Esophagus squamous epithelium (tissue), 5 donors: ENCODE measurements at regions not wholly inside any gene's neighbourhood (a gene's known extent, or its start where the extent isn't known, plus 50 kb on each side); places are given as distances from the start of the nearest gene placed in this dataset.

Experiments
- DNase-seq: peaks from one replicate; lab custom pipeline; 2025; lab: John Stamatoyannopoulos, UW
- H3K27ac ChIP-seq, 4 donors: fragments of 200-600 bp; sonication (generic); one replicate each; pipeline ENCODE4 v1.5.1; 2016 to 2019; ENCODE audit warnings: mild to moderate bottlenecking in 1 of 4
- H3K27me3 ChIP-seq, 4 donors: fragments of 200-600 bp; sonication (generic); 1 replicate in 3 of 4; 2 replicates in 1 of 4; pipeline versions ENCODE4 v1.5.1 to v1.6.0; 2017 to 2021; ENCODE audit warnings: antibody characterized with exemption in 1 of 4
- H3K36me3 ChIP-seq, 3 donors: fragments of 200-600 bp; sonication (generic); one replicate each; pipeline ENCODE4 v1.5.1; 2016 to 2019
- H3K4me1 ChIP-seq, 3 donors: fragments of 200-600 bp; sonication (generic); one replicate each; pipeline ENCODE4 v1.5.1; 2017 to 2019
- H3K4me3 ChIP-seq, 4 donors: fragments of 200-600 bp; sonication (generic); 1 replicate in 3 of 4; 2 replicates in 1 of 4; pipeline ENCODE4 v1.5.1; 2016 to 2019; ENCODE audit warnings: mild to moderate bottlenecking in 2 of 4, moderate library complexity in 1 of 4
- H3K9me3 ChIP-seq, 3 donors: fragments of 200-600 bp; sonication (generic); one replicate each; pipeline ENCODE4 v1.5.1; 2016 to 2019
- POLR2A ChIP-seq, 4 donors: fragments of 450-650 bp; IDR thresholded peaks; one replicate each; pipeline ENCODE4 v1.6.1; 2017; ENCODE audit warnings: antibody characterized with exemption in 4 of 4, mild to moderate bottlenecking in 4 of 4, moderate library complexity in 3 of 4
- WGBS, 2 donors: methylation state at CpG; one replicate each; pipeline ENCODE4 v1.1.5; 2018; 5-methylcytosine and 5-hydroxymethylcytosine counted together
- intact Hi-C: fragments of 100-400 bp; cut with DNase I; formaldehyde crosslinking; loops from one replicate; pipeline ENCODE4 v1.15.0; 2022
- TF ChIP-seq, protein P1 (sequence below), 6 experiments: fragments of 450-650 bp in 4 of 6; fragments of 200-600 bp in 2 of 6; sonication (generic) in 2 of 6; IDR thresholded peaks; one replicate each; pipeline ENCODE4 v1.5.1; 2016 to 2019; ENCODE audit warnings: antibody characterized with exemption in 6 of 6, mild to moderate bottlenecking in 4 of 6, moderate library complexity in 4 of 6
- donor health status: DM: yes; HTN: yes; CAD: no.

DNA sequence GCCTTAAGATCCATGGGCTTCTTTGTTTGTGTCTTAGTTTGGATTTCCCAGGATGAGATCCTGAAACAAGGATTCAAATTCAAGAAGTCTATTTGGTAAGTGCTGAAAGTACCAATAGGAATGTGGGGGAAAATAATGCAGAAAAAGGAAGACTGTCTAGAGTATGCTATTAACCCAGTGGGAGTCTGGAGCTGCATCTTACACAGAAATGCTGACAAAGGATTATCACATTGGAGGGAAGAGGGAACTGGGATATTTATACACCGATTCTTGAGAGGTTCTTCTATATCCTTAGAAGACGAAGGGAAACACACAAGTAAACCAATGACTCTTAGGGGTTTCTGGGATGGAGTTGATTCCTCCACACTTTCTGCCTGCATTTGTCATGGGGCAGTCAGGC, 294.8 kb upstream of the FIGN start:
- Histone ChIP-seq H3K4me1 (no peaks in the 10 kb centered on the region), H3K4me3 (no peak overlapping the region), H3K9me3 (no peaks in the 10 kb centered on the region), H3K27ac (no peak overlapping the region), H3K27me3 (no peaks in the 10 kb centered on the region), H3K36me3 (no peaks in the 10 kb centered on the region)
- intact Hi-C loops, result no loop called here
- TF ChIP-seq, protein P1, sequence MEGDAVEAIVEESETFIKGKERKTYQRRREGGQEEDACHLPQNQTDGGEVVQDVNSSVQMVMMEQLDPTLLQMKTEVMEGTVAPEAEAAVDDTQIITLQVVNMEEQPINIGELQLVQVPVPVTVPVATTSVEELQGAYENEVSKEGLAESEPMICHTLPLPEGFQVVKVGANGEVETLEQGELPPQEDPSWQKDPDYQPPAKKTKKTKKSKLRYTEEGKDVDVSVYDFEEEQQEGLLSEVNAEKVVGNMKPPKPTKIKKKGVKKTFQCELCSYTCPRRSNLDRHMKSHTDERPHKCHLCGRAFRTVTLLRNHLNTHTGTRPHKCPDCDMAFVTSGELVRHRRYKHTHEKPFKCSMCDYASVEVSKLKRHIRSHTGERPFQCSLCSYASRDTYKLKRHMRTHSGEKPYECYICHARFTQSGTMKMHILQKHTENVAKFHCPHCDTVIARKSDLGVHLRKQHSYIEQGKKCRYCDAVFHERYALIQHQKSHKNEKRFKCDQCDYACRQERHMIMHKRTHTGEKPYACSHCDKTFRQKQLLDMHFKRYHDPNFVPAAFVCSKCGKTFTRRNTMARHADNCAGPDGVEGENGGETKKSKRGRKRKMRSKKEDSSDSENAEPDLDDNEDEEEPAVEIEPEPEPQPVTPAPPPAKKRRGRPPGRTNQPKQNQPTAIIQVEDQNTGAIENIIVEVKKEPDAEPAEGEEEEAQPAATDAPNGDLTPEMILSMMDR (IDR thresholded peaks at IDR 0.05), result no peak
- TF ChIP-seq POLR2A (IDR thresholded peaks at IDR 0.05), result no peak
- WGBS, 2 donors, result 70 to 75% methylated on average over 2 of the region's 2 CpGs
- no peak for DNase-seq

DNA sequence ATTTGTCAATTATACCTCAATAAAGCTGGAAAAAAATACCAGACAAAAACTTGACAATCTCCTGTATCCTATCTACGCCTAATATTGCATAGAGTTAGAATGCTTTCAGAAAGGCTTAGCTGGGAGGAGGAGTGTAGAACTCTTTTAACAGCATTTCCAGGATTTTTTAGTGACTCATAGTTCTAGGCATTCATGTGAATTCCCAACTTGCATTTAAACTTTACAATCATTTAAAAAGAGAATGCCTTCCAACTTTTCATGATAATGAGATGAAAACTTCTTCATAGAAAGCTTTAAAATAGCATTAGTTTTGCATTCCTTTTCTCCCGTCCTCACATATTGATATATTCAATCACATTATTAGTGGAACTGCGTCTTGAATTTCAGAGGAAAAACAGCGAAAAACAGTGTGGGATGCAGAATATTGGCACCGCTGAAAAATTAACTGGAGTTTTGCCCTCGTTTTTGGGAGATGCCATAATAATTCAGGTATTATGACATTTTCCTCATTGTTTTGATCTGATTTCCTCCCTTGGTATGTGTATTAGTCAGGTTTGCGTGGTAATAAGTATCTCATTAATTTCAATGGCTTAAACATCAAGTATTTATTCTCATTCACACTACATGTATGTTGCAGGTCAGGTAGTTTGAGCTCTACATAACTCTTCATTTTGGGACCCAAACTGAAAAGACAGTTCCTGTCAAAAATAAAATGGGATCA, 293.2 kb upstream of the FIGN start:
- intact Hi-C loops, result no loop called here
- no peak overlapping the region for H3K27ac ChIP-seq
- H3K9me3 ChIP-seq, result no peaks in the 10 kb centered on the region
- no peak for DNase-seq
- H3K27me3 ChIP-seq, result no peaks in the 10 kb centered on the region
- H3K36me3 ChIP-seq, result no peaks in the 10 kb centered on the region
- H3K4me1 ChIP-seq, result no peaks in the 10 kb centered on the region
- 51 to 66% methylated on average over 7 of the region's 7 CpGs for WGBS, 2 donors
- H3K4me3 ChIP-seq, result no peak overlapping the region
- no peak for TF ChIP-seq POLR2A (IDR thresholded peaks at IDR 0.05)
- TF ChIP-seq, protein P1 (IDR thresholded peaks at IDR 0.05), result no peak

DNA sequence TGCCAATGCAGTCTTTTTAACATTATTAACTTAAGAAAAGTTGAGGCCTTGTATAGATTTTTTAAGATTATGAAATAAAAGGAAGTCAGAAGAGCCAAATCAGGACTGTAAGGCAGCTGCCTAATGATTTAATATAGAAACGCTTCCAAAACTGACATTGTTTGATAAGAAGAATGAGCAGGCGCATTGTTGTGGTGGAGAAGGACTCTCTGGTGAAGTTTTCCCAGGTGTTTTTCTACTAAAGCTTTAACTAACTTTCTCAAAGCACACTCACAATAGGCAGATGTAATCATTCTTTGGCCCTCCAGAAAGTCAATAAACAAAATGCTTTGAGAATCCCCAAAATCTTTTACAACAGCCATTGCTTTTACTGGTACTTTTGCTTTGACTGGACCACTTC, 288.6 kb upstream of the FIGN start:
- TF ChIP-seq, protein P1 (IDR thresholded peaks at IDR 0.05), result no peak
- no peak for TF ChIP-seq POLR2A (IDR thresholded peaks at IDR 0.05)
- no peaks in the 10 kb centered on the region for H3K27me3 ChIP-seq
- WGBS, 2 donors, result 81 to 93% methylated on average over 2 of the region's 2 CpGs
- H3K9me3 ChIP-seq, result no peaks in the 10 kb centered on the region
- no peaks in the 10 kb centered on the region for H3K36me3 ChIP-seq
- H3K4me1 ChIP-seq, result no peaks in the 10 kb centered on the region
- intact Hi-C loops, result no loop called here
- no peak for DNase-seq
- no peak overlapping the region for H3K27ac ChIP-seq
- H3K4me3 ChIP-seq, result no peak overlapping the region

DNA sequence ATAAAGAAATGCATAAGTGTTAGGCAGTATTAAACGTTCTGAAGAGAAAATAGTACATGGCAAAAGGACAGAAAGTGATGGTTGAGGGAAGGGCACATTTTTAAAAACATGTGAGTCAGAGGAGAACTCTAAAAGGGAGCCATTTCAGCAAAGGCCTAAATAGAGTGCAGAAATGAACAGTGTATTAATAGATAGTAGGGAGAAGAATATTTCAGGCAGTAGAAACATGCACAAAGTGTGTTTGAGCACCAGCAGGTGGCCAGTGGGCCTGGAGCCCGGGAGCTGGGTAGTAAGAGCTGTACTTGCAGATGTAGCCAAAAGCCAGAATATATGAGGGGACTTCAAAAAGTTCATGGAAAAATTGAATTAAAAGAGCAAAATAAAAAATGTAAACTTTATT, 288.1 kb upstream of the FIGN start:
- WGBS, 2 donors, result 43 to 48% methylated on average over 2 of the region's 2 CpGs
- DNase-seq, result no peak
- Histone ChIP-seq H3K9me3 (no peaks in the 10 kb centered on the region), H3K36me3 (no peaks in the 10 kb centered on the region), H3K4me1 (no peaks in the 10 kb centered on the region), H3K27ac (no peak overlapping the region), H3K4me3 (no peak overlapping the region), H3K27me3 (no peaks in the 10 kb centered on the region)
- TF ChIP-seq, protein P1 (IDR thresholded peaks at IDR 0.05), result no peak
- no peak for TF ChIP-seq POLR2A (IDR thresholded peaks at IDR 0.05)
- intact Hi-C loops, result no loop called here

DNA sequence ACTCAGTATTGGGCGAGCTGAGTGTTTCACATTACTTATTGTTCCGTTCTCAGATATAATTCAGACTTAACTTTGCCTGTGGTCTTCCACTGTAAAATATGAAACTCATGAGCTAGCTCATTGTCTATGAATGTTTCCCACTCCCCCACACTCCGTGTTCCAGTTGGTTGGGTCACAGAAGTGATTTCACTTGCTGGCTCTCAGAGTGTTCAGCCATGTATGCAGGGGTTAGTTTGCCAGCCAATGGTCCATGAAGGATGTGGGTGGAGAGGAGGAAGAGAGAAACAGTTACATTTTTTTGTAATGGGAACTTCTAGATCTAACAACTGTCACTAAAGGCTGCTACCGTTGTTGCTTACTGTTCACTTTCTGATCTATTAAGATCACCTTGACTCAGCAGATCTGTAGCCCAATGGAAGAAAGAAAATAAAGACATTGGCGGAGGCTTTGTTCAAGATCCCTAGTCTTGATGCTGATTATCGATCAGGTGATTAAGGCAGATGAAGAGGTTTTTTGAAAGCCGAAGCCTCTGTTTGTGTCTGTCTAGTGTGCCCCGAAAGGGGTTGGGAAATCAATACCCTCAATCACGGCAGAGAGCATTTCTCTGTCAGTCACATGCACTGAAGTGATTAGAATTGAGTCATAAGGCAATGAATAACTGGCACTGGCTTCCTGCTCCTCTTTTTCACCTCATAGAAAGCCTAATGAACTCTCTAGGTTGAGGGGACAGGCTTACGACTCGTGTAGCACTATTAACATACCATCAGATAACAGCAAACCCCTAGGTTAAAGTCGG, 279.7 kb upstream of the FIGN start:
- intact Hi-C loops, result no loop called here
- no peak for DNase-seq
- no peaks in the 10 kb centered on the region for H3K27me3 ChIP-seq
- H3K27ac ChIP-seq, result no peak overlapping the region
- WGBS, 2 donors, result 80 to 82% methylated on average over 12 of the region's 12 CpGs
- H3K9me3 ChIP-seq, result no peaks in the 10 kb centered on the region
- H3K36me3 ChIP-seq, result no peaks in the 10 kb centered on the region
- no peak overlapping the region for H3K4me3 ChIP-seq
- no peaks in the 10 kb centered on the region for H3K4me1 ChIP-seq
- TF ChIP-seq, protein P1 (IDR thresholded peaks at IDR 0.05), result no peak
- TF ChIP-seq POLR2A (IDR thresholded peaks at IDR 0.05), result no peak
